ENCODE measurements at regions not wholly inside any gene's neighbourhood (a gene's known extent, or its start where the extent isn't known, plus 50 kb on each side); places are given as distances from the start of the nearest gene placed in this dataset.

DNA sequence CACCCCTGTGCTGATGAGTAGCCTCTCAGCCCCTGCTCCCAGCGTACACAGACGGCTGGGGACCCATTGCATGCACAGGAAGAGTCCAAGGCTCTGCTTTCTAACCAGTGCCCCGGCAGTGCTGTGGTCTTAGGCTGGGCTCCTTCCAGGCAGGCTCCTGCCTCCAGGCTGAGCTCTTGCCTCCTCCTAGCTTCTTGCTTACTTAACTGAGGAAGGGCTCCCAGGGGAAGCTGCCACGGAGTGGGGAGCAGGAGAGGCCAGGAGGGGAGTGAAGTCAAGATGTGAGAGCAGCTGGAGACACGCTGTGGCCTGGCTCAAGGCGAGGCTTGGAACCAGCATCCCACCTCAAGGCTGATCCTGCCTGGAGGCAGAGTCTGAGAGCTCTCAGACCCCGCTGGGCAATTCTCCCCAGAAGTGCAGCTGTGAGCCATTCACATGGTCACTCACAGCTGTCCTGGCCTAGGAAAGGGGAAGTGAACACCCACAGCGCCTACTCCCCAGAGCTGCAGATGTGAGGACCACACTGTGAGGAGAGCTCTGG is 141.0 kb downstream of the TBXT start:
- H3K18ac ChIP-seq (ENCODE audit: low read depth, low read length) = peak overlapping the region; percentile 5
- 100% methylated on average over 1 of the region's 8 CpGs; no CpG with 5 or more reads in 1 of the 2 experiments for WGBS, 2 experiments (ENCODE audit: extremely low coverage in 2 of 2, insufficient read length in 1 of 2)
- H3K36me3 ChIP-seq (ENCODE audit: control insufficient read depth, insufficient read depth, low read length) = no peaks in the 10 kb centered on the region
- H3K4ac ChIP-seq (ENCODE audit: low read depth, low read length) = peak overlapping the region; percentile 73
- 0 out of 2 replicates have a peak overlapping the region, but pooled peaks have one; percentile 4 for H3K27ac ChIP-seq (ENCODE audit: insufficient read depth, low read length)
- no peak overlapping the region for H3K9ac ChIP-seq (ENCODE audit: low read depth, low read length)
- intact Hi-C loops (cut with micrococcal nuclease) (loop anchor here (2.0 kb wide), 1 partner anchor 20 kb away; no protein-coding TSS in a partner anchor), in situ Hi-C loops (cut with MboI; ENCODE audit: low sequenced_read_pairs) (no loop called here), dilution Hi-C loops (cut with HindIII; ENCODE audit: low sequenced_read_pairs, unreplicated experiment) (no loop called here)
- H3K4me1 ChIP-seq (ENCODE audit: control insufficient read depth, insufficient read depth, low read length) = peaks cover 30% of the 10 kb centered on the region
- peak overlapping the region; percentile 25 for H2AK9ac ChIP-seq (replicated peaks; ENCODE audit: low read depth, low read length, poor library complexity)
- no peak overlapping the region for H3K4me3 ChIP-seq (ENCODE audit: insufficient read depth, low read depth, low read length)
- H3K14ac ChIP-seq (replicated peaks; ENCODE audit: low read depth, low read length) = no peak overlapping the region; the same call in 1 of the 2 replicates
- no peaks in the 10 kb centered on the region for H3K27me3 ChIP-seq (ENCODE audit: control insufficient read depth, insufficient read depth, low read length)
- CTCF ChIA-PET = interaction anchor here (1.2 to 1.3 kb wide), 2 partner anchors 18 to 20 kb away, joined by 3 to 4 read pairs; no protein-coding TSS in a partner anchor
- H3K56ac ChIP-seq (ENCODE audit: extremely low read depth, insufficient read depth, low read length) = no peak overlapping the region
- peaks cover 14% of the 10 kb centered on the region; the same call in 1 of the 2 replicates for H3K9me1 ChIP-seq (ENCODE audit: insufficient read depth, low read length)
- H2BK5ac ChIP-seq (ENCODE audit: low read depth, low read length, poor library complexity, severe bottlenecking) = peak overlapping the region; percentile 48
- no peaks in the 10 kb centered on the region for H4K20me1 ChIP-seq (ENCODE audit: insufficient read depth, low read length)
- peak overlapping the region; percentile 74 for H2BK120ac ChIP-seq (ENCODE audit: low read depth, low read length)
- BruUV-seq (replicated peaks) = no TSS peak
- H4K5ac ChIP-seq (ENCODE audit: low read depth, low read length) = peak overlapping the region; percentile 2
- DNase-seq (no peak), ATAC-seq (ENCODE audit: low read depth) (no peak)
- peak overlapping the region; percentile 55 to 82; a peak in 3 of 4 replicates for H4K8ac ChIP-seq (ENCODE audit: low read depth in 2 of 2, low read length in 2 of 2)
- H3K9me3 ChIP-seq (ENCODE audit: control insufficient read depth, insufficient read depth, low read length) = no peaks in the 10 kb centered on the region
- H2AFZ ChIP-seq (replicated peaks; ENCODE audit: low read length, poor library complexity) = peak overlapping the region; percentile 12
- H2BK20ac ChIP-seq (ENCODE audit: low read depth, low read length) = peak overlapping the region; percentile 69
- no peak overlapping the region for H3K4me2 ChIP-seq (ENCODE audit: low read depth, low read length)
- H2BK15ac ChIP-seq (ENCODE audit: low read depth, low read length) = peak overlapping the region; percentile 89; the same call in 2 of the 3 replicates
- H3K79me1 ChIP-seq (ENCODE audit: low read depth in 1 of 2, low read length in 2 of 2) = no peaks in the 10 kb centered on the region
- H3K23ac ChIP-seq (ENCODE audit: low read depth, low read length) = no peak overlapping the region
- H4K91ac ChIP-seq (ENCODE audit: insufficient read depth, low read depth, low read length) = peak overlapping the region; percentile 86
- H2AK5ac ChIP-seq (ENCODE audit: low read depth, low read length) = peak overlapping the region; percentile 93
- TF ChIP-seq MAFK (IDR thresholded peaks at IDR 0.05; ENCODE audit: low read depth, low read length) = no peak
- POLR2A ChIA-PET (ENCODE audit: unreplicated experiment) = no interaction called here
